Activated CD8-positive, alpha-beta memory T cell treated with anti-CD3 and anti-CD28 coated beads, Interleukin-2, amount 10 ng/mL, durations not matched to agents 7 days and 5 days (primary cell): ENCODE measurements at regions not wholly inside any gene's neighbourhood (a gene's known extent, or its start where the extent isn't known, plus 50 kb on each side); places are given as distances from the start of the nearest gene placed in this dataset.

ENCODE experiments used
- ATAC-seq: fragments of 150-1000 bp; cut with Tn5 transposase; one replicate; pipeline ENCODE4 v1.10.0; 2021; ENCODE audit warnings: moderate library complexity
- CTCF ChIA-PET: fragments of 350-600 bp; sonication (Branson Sonifier 250); formaldehyde crosslinking; loops from one replicate; lab custom pipeline; 2021; ENCODE audit warnings: antibody characterized with exemption; lab: Charles Lee
- DNase-seq: peaks from one replicate; pipeline ENCODE4 v3.0.0-alpha.2; 2020
- H3K27ac Mint-ChIP-seq: one replicate; pipeline ENCODE4 v1.8.0; 2021; ENCODE audit warnings: mild to moderate bottlenecking, mixed read lengths
- H3K27me3 Mint-ChIP-seq: one replicate; pipeline ENCODE4 v1.8.0; 2021; ENCODE audit warnings: mixed read lengths
- H3K36me3 Mint-ChIP-seq: one replicate; pipeline ENCODE4 v1.8.0; 2021; ENCODE audit warnings: mild to moderate bottlenecking, mixed read lengths
- H3K4me1 Mint-ChIP-seq: one replicate; pipeline ENCODE4 v1.8.0; 2021; ENCODE audit warnings: mixed read lengths
- H3K4me3 Mint-ChIP-seq: one replicate; pipeline ENCODE4 v1.8.0; 2021; ENCODE audit warnings: mild to moderate bottlenecking, moderate library complexity, mixed read lengths
- H3K9me3 Mint-ChIP-seq: one replicate; pipeline ENCODE4 v1.8.0; 2022; ENCODE audit warnings: low read depth, mixed read lengths

GRCh38 chr5:29099585-29099984 is 2061.2 kb upstream of the CDH9 start:
- H3K4me1 Mint-ChIP-seq, result no peaks in the 10 kb centered on the region
- H3K4me3 Mint-ChIP-seq, result no peak overlapping the region
- CTCF ChIA-PET, result no interaction called here
- peaks cover 7% of the 10 kb centered on the region for H3K9me3 Mint-ChIP-seq
- no peak overlapping the region for H3K27ac Mint-ChIP-seq
- H3K27me3 Mint-ChIP-seq, result no peaks in the 10 kb centered on the region
- ATAC-seq (no peak), DNase-seq (no peak)
- H3K36me3 Mint-ChIP-seq, result no peaks in the 10 kb centered on the region

GRCh38 chr5:29089591-29090130 is 2051.3 kb upstream of the CDH9 start:
- CTCF ChIA-PET, result no interaction called here
- no peak for ATAC-seq
- DNase-seq, result no peak
- Mint-ChIP-seq H3K27me3 (no peaks in the 10 kb centered on the region), H3K27ac (no peak overlapping the region), H3K4me1 (no peaks in the 10 kb centered on the region), H3K9me3 (peaks cover 10% of the 10 kb centered on the region), H3K36me3 (no peaks in the 10 kb centered on the region), H3K4me3 (no peak overlapping the region)

- no peak overlapping the region for H3K27ac Mint-ChIP-seq
- ATAC-seq (no peak), DNase-seq (no peak)
- no peaks in the 10 kb centered on the region for H3K36me3 Mint-ChIP-seq
- H3K4me1 Mint-ChIP-seq, result no peaks in the 10 kb centered on the region
- no peak overlapping the region for H3K4me3 Mint-ChIP-seq
- CTCF ChIA-PET, result no interaction called here
- no peaks in the 10 kb centered on the region for H3K27me3 Mint-ChIP-seq
- H3K9me3 Mint-ChIP-seq, result peaks cover 12% of the 10 kb centered on the region
These were observed 2046.8 kb upstream of the CDH9 start for GRCh38 chr5:29085142-29085541.

- ATAC-seq, result no peak
- peaks cover 6% of the 10 kb centered on the region for H3K9me3 Mint-ChIP-seq
These were observed 2041.4 kb upstream of the CDH9 start for GRCh38 chr5:29079771-29080170.

GRCh38 chr5:29077451-29077850 is 2039.1 kb upstream of the CDH9 start:
- Mint-ChIP-seq H3K27ac (no peak overlapping the region), H3K9me3 (peaks cover 8% of the 10 kb centered on the region), H3K4me3 (no peak overlapping the region), H3K4me1 (no peaks in the 10 kb centered on the region), H3K27me3 (no peaks in the 10 kb centered on the region), H3K36me3 (no peaks in the 10 kb centered on the region)
- no peak for DNase-seq
- CTCF ChIA-PET, result no interaction called here
- no peak for ATAC-seq

More at GRCh38 chr5:29079771-29080170, 2041.4 kb upstream of the CDH9 start:
- no peaks in the 10 kb centered on the region for H3K4me1 Mint-ChIP-seq
- DNase-seq, result no peak
- CTCF ChIA-PET, result no interaction called here
- H3K4me3 Mint-ChIP-seq, result no peak overlapping the region
- no peaks in the 10 kb centered on the region for H3K27me3 Mint-ChIP-seq
- H3K36me3 Mint-ChIP-seq, result no peaks in the 10 kb centered on the region
- H3K27ac Mint-ChIP-seq, result no peak overlapping the region

- ATAC-seq (no peak), DNase-seq (no peak)
- Mint-ChIP-seq H3K27ac (no peak overlapping the region), H3K27me3 (no peaks in the 10 kb centered on the region), H3K4me3 (no peak overlapping the region), H3K36me3 (no peaks in the 10 kb centered on the region), H3K4me1 (no peaks in the 10 kb centered on the region), H3K9me3 (peaks cover 11% of the 10 kb centered on the region)
- CTCF ChIA-PET, result no interaction called here
These were observed 2030.7 kb upstream of the CDH9 start for GRCh38 chr5:29069104-29069402.

GRCh38 chr5:29061381-29061780 is 2023.0 kb upstream of the CDH9 start:
- no peak for DNase-seq
- ATAC-seq, result no peak
- H3K4me3 Mint-ChIP-seq, result no peak overlapping the region
- CTCF ChIA-PET, result no interaction called here
- H3K27me3 Mint-ChIP-seq, result no peaks in the 10 kb centered on the region
- no peak overlapping the region for H3K27ac Mint-ChIP-seq
- no peaks in the 10 kb centered on the region for H3K36me3 Mint-ChIP-seq
- H3K4me1 Mint-ChIP-seq, result no peaks in the 10 kb centered on the region
- H3K9me3 Mint-ChIP-seq, result no peaks in the 10 kb centered on the region

- DNase-seq (no peak), ATAC-seq (no peak)
- Mint-ChIP-seq H3K27ac (no peak overlapping the region), H3K4me1 (no peaks in the 10 kb centered on the region), H3K36me3 (no peaks in the 10 kb centered on the region), H3K9me3 (peaks cover 5% of the 10 kb centered on the region), H3K4me3 (no peak overlapping the region), H3K27me3 (no peaks in the 10 kb centered on the region)
- CTCF ChIA-PET, result no interaction called here
These were observed 2016.3 kb upstream of the CDH9 start for GRCh38 chr5:29054694-29055093.

- no peak for DNase-seq
- no peak for ATAC-seq
- H3K4me1 Mint-ChIP-seq, result no peaks in the 10 kb centered on the region
- no peaks in the 10 kb centered on the region for H3K27me3 Mint-ChIP-seq
- H3K4me3 Mint-ChIP-seq, result no peak overlapping the region
- H3K27ac Mint-ChIP-seq, result no peak overlapping the region
- H3K36me3 Mint-ChIP-seq, result no peaks in the 10 kb centered on the region
- CTCF ChIA-PET, result no interaction called here
- peaks cover 5% of the 10 kb centered on the region for H3K9me3 Mint-ChIP-seq
These were observed 2015.9 kb upstream of the CDH9 start for GRCh38 chr5:29054282-29054681.

- Mint-ChIP-seq H3K4me3 (no peak overlapping the region), H3K36me3 (no peaks in the 10 kb centered on the region), H3K9me3 (peaks cover 9% of the 10 kb centered on the region), H3K4me1 (no peaks in the 10 kb centered on the region), H3K27me3 (no peaks in the 10 kb centered on the region), H3K27ac (no peak overlapping the region)
- CTCF ChIA-PET, result no interaction called here
- ATAC-seq (no peak), DNase-seq (no peak)
These were observed 2013.1 kb upstream of the CDH9 start for GRCh38 chr5:29051509-29051908.

- H3K9me3 Mint-ChIP-seq, result peaks cover 4% of the 10 kb centered on the region
- H3K4me1 Mint-ChIP-seq, result no peaks in the 10 kb centered on the region
- no peak overlapping the region for H3K4me3 Mint-ChIP-seq
- H3K36me3 Mint-ChIP-seq, result no peaks in the 10 kb centered on the region
- H3K27me3 Mint-ChIP-seq, result no peaks in the 10 kb centered on the region
- ATAC-seq (no peak), DNase-seq (no peak)
- CTCF ChIA-PET, result no interaction called here
- no peak overlapping the region for H3K27ac Mint-ChIP-seq
These were observed 2003.8 kb upstream of the CDH9 start for GRCh38 chr5:29042152-29042551.

GRCh38 chr5:29040404-29040803 is 2002.0 kb upstream of the CDH9 start:
- Mint-ChIP-seq H3K4me1 (no peaks in the 10 kb centered on the region), H3K36me3 (no peaks in the 10 kb centered on the region)
- ATAC-seq, result no peak

GRCh38 chr5:29039994-29040393 is 2001.6 kb upstream of the CDH9 start:
- no peak for ATAC-seq
- no peaks in the 10 kb centered on the region for H3K36me3 Mint-ChIP-seq
- CTCF ChIA-PET, result no interaction called here
- H3K9me3 Mint-ChIP-seq, result peaks cover 4% of the 10 kb centered on the region
- H3K27ac Mint-ChIP-seq, result no peak overlapping the region
- no peaks in the 10 kb centered on the region for H3K27me3 Mint-ChIP-seq
- DNase-seq, result no peak
- H3K4me1 Mint-ChIP-seq, result no peaks in the 10 kb centered on the region
- no peak overlapping the region for H3K4me3 Mint-ChIP-seq

More at GRCh38 chr5:29040404-29040803, 2002.0 kb upstream of the CDH9 start:
- Mint-ChIP-seq H3K9me3 (peaks cover 4% of the 10 kb centered on the region), H3K27ac (no peak overlapping the region), H3K4me3 (no peak overlapping the region), H3K27me3 (no peaks in the 10 kb centered on the region)
- CTCF ChIA-PET, result no interaction called here
- DNase-seq, result no peak

- CTCF ChIA-PET, result no interaction called here
- ATAC-seq (no peak), DNase-seq (no peak)
- Mint-ChIP-seq H3K27me3 (no peaks in the 10 kb centered on the region), H3K4me1 (no peaks in the 10 kb centered on the region), H3K36me3 (no peaks in the 10 kb centered on the region), H3K4me3 (no peak overlapping the region), H3K27ac (no peak overlapping the region), H3K9me3 (peaks cover 4% of the 10 kb centered on the region)
These were observed 1999.3 kb upstream of the CDH9 start for GRCh38 chr5:29037716-29038115.

- Mint-ChIP-seq H3K9me3 (peaks cover 2% of the 10 kb centered on the region), H3K27me3 (no peaks in the 10 kb centered on the region), H3K4me1 (no peaks in the 10 kb centered on the region), H3K27ac (no peak overlapping the region), H3K36me3 (no peaks in the 10 kb centered on the region), H3K4me3 (no peak overlapping the region)
- DNase-seq (no peak), ATAC-seq (no peak)
- CTCF ChIA-PET, result no interaction called here
These were observed 1985.7 kb upstream of the CDH9 start for GRCh38 chr5:29024052-29024451.
